ENCODE measurements at regions not wholly inside any gene's neighbourhood (a gene's known extent, or its start where the extent isn't known, plus 50 kb on each side); places are given as distances from the start of the nearest gene placed in this dataset.

DNA sequence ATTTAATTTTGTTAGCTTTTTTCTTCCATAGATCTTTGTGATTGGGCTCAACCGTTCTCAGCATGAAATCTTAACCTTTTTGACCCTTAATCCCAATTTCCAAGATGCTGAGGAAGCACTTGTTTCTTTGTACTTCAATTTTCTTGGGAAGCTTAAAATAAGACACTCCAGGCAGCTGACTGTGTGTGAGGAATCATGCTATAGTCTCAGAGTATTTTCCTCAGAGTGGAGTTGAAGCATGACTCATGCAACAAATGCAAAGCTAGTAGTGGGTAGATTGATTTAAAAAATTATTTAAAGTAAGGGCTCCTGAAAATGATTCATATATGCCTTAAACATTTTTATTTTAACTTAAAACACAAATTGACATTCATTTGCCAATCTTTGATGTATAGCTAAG lies 168.7 kb downstream of the BTBD3 start:
- TF ChIP-seq, protein P1, sequence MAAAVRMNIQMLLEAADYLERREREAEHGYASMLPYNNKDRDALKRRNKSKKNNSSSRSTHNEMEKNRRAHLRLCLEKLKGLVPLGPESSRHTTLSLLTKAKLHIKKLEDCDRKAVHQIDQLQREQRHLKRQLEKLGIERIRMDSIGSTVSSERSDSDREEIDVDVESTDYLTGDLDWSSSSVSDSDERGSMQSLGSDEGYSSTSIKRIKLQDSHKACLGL (CRISPR knock-in tag; IDR thresholded peaks at IDR 0.05; ENCODE audit: borderline replicate concordance, poor library complexity, severe bottlenecking), result no peak
- TF ChIP-seq SMARCA4 (IDR thresholded peaks at IDR 0.05) (no peak), CBX5 (IDR thresholded peaks at IDR 0.05; ENCODE audit: borderline replicate concordance, low read depth) (no peak), MAFK (IDR thresholded peaks at IDR 0.05; ENCODE audit: low read length) (no peak)
- TF ChIP-seq, protein P2, sequence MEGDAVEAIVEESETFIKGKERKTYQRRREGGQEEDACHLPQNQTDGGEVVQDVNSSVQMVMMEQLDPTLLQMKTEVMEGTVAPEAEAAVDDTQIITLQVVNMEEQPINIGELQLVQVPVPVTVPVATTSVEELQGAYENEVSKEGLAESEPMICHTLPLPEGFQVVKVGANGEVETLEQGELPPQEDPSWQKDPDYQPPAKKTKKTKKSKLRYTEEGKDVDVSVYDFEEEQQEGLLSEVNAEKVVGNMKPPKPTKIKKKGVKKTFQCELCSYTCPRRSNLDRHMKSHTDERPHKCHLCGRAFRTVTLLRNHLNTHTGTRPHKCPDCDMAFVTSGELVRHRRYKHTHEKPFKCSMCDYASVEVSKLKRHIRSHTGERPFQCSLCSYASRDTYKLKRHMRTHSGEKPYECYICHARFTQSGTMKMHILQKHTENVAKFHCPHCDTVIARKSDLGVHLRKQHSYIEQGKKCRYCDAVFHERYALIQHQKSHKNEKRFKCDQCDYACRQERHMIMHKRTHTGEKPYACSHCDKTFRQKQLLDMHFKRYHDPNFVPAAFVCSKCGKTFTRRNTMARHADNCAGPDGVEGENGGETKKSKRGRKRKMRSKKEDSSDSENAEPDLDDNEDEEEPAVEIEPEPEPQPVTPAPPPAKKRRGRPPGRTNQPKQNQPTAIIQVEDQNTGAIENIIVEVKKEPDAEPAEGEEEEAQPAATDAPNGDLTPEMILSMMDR (IDR thresholded peaks at IDR 0.05 in 2 of 3, conservative IDR thresholded peaks at IDR 0.05 in 1 of 3; ENCODE audit: insufficient read depth in 2 of 3, low read depth in 1 of 3, low read length in 3 of 3), result no peak
